ENCODE measurements at regions not wholly inside any gene's neighbourhood (a gene's known extent, or its start where the extent isn't known, plus 50 kb on each side); places are given as distances from the start of the nearest gene placed in this dataset.

DNA sequence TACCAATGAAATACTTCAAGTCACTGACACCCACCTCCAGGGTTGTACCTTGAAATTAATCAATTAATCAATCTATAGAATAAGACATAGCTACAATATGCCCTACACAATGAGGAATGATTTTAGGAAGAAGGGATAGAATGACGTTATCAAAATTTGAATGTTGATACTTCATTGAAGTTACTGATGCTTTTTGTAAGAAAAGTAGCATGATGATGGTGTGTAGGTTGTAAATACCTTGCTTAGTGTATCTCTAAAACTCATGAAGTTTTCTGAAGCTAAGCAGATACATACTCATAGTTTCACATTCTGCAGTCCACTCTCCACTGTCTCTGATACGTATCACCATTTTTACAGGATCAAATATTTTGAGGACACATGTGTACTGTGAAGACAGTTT is 670.4 kb upstream of the GOT2 start:
- ChIA-PET CTCF (no interaction called here), POLR2A (no interaction called here)
- Histone ChIP-seq H3K36me3 (ENCODE audit: control insufficient read depth, insufficient read depth, low read length) (no peaks in the 10 kb centered on the region), H3K27me3 (ENCODE audit: control insufficient read depth, insufficient read depth, low read length) (no peaks in the 10 kb centered on the region), H3K27ac (ENCODE audit: low read length) (no peak overlapping the region), H3K9me3 (ENCODE audit: control insufficient read depth, insufficient read depth, low read depth, low read length) (no peaks in the 10 kb centered on the region), H3K4me3 (ENCODE audit: low read depth in 2 of 2, low read length in 2 of 2) (no peak overlapping the region), H3K4me1 (ENCODE audit: control insufficient read depth, insufficient read depth, low read length) (no peaks in the 10 kb centered on the region)
- in situ Hi-C loops (cut with HindIII; ENCODE audit: low pct_unique_long_range_greater_than_20kb, low sequenced_read_pairs), result no loop called here
- no TSS peak for BruUV-seq (replicated peaks)
- intact Hi-C loops (cut with micrococcal nuclease; ENCODE audit: unreplicated experiment), result no loop called here
- TF ChIP-seq SIN3A (IDR thresholded peaks at IDR 0.05; ENCODE audit: borderline replicate concordance, insufficient read depth, low read depth, low read length) (no peak), CTCF (IDR thresholded peaks at IDR 0.05) (no peak), POLR2AphosphoS5 (IDR thresholded peaks at IDR 0.05; ENCODE audit: low read depth, low read length) (no peak)
- no peak for DNase-seq (ENCODE audit: low read depth, low spot score)
- no peak for ATAC-seq

DNA sequence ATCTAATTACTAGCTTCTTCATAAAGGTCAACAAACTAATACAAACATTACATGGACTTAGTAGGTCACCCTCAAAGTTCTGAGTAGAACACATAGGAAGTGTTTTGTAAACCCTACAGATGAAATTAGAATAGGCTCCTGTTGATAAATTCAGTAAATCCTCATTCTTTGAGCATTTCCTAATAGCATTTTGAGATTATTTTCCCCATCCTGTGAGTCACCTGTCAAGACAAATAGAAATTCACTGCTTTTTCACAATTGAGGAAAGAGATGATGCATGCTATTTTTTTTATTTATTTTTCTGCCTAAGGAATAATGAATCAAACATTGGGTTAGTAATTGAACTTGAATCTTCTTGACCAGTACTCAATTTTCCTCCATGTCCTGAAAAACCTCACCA is 666.7 kb upstream of the GOT2 start:
- H3K4me1 ChIP-seq (ENCODE audit: control insufficient read depth, insufficient read depth, low read length), result no peaks in the 10 kb centered on the region
- intact Hi-C loops (cut with micrococcal nuclease; ENCODE audit: unreplicated experiment) (no loop called here), in situ Hi-C loops (cut with HindIII; ENCODE audit: low pct_unique_long_range_greater_than_20kb, low sequenced_read_pairs) (no loop called here)
- H3K27ac ChIP-seq (ENCODE audit: low read length), result no peak overlapping the region
- no peak overlapping the region for H3K4me3 ChIP-seq (ENCODE audit: low read depth in 2 of 2, low read length in 2 of 2)
- no peaks in the 10 kb centered on the region for H3K9me3 ChIP-seq (ENCODE audit: control insufficient read depth, insufficient read depth, low read depth, low read length)
- BruUV-seq (replicated peaks), result no TSS peak
- CTCF ChIA-PET, result no interaction called here
- ATAC-seq (no peak), DNase-seq (ENCODE audit: low read depth, low spot score) (no peak)
- H3K36me3 ChIP-seq (ENCODE audit: control insufficient read depth, insufficient read depth, low read length), result no peaks in the 10 kb centered on the region
- TF ChIP-seq TCF7L2 (IDR thresholded peaks at IDR 0.05; ENCODE audit: low read depth, low read length), result no peak
- no peak for TF ChIP-seq SIN3A (IDR thresholded peaks at IDR 0.05; ENCODE audit: borderline replicate concordance, insufficient read depth, low read depth, low read length)
- POLR2A ChIA-PET, result no interaction called here
- no peaks in the 10 kb centered on the region for H3K27me3 ChIP-seq (ENCODE audit: control insufficient read depth, insufficient read depth, low read length)

GRCh38 chr16:59397638-59398037 is 663.5 kb upstream of the GOT2 start:
- TF ChIP-seq TCF7L2 (IDR thresholded peaks at IDR 0.05; ENCODE audit: low read depth, low read length) (no peak), SIN3A (IDR thresholded peaks at IDR 0.05; ENCODE audit: borderline replicate concordance, insufficient read depth, low read depth, low read length) (no peak), POLR2AphosphoS5 (IDR thresholded peaks at IDR 0.05; ENCODE audit: low read depth, low read length) (no peak), REST (IDR thresholded peaks at IDR 0.05; ENCODE audit: insufficient read depth in 1 of 2, low read depth in 2 of 2, low read length in 1 of 2) (no peak), CTCF (IDR thresholded peaks at IDR 0.05) (no peak)
- Histone ChIP-seq H3K27ac (ENCODE audit: low read length) (no peak overlapping the region), H3K4me3 (ENCODE audit: low read depth in 2 of 2, low read length in 2 of 2) (no peak overlapping the region), H3K4me1 (ENCODE audit: control insufficient read depth, insufficient read depth, low read length) (no peaks in the 10 kb centered on the region), H3K27me3 (ENCODE audit: control insufficient read depth, insufficient read depth, low read length) (no peaks in the 10 kb centered on the region), H3K9me3 (ENCODE audit: control insufficient read depth, insufficient read depth, low read depth, low read length) (no peaks in the 10 kb centered on the region), H3K36me3 (ENCODE audit: control insufficient read depth, insufficient read depth, low read length) (no peaks in the 10 kb centered on the region)
- no TSS peak for BruUV-seq (replicated peaks)
- DNase-seq (ENCODE audit: low read depth, low spot score) (no peak), ATAC-seq (no peak)
- ChIA-PET CTCF (no interaction called here), POLR2A (no interaction called here)
- intact Hi-C loops (cut with micrococcal nuclease; ENCODE audit: unreplicated experiment), result no loop called here
- in situ Hi-C loops (cut with HindIII; ENCODE audit: low pct_unique_long_range_greater_than_20kb, low sequenced_read_pairs), result no loop called here

Data from Panc1 (cell line).